ENCODE measurements at regions not wholly inside any gene's neighbourhood (a gene's known extent, or its start where the extent isn't known, plus 50 kb on each side); places are given as distances from the start of the nearest gene placed in this dataset.

DNA sequence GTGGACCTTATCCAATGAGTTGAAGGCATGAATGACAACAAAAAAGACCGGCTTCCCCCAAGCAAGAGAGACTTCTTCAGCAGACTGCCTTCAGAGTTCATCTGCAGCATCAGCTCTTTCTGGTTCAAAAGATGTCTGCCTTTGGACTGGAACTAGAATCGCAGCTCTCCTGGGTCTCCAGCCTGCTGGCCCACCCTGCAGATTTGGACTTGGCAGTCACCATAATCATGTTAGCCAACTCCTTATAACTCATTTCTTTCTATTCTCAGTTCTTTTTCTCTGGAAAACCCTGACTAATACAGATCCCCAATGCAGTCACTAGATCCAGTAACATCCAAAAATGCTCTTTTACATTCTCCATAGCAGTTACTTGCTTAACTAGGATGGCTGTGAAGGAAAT is 89.2 kb upstream of the MARK1 start:
- TF ChIP-seq CTCF (IDR thresholded peaks at IDR 0.05 in 4 of 5, conservative IDR thresholded peaks at IDR 0.05 in 1 of 5) (no peak), POLR2A (IDR thresholded peaks at IDR 0.05) (no peak)

Data from gastrocnemius medialis (tissue), 4 donors.